Neural progenitor cell (in vitro differentiated cells): ENCODE measurements at regions not wholly inside any gene's neighbourhood (a gene's known extent, or its start where the extent isn't known, plus 50 kb on each side); places are given as distances from the start of the nearest gene placed in this dataset.

Source experiments
- DNase-seq: peaks from one replicate; pipeline ENCODE4 v3.0.0-alpha.2; 2016; ENCODE audit warnings: low spot score
- H2AFZ ChIP-seq: fragments of 200-600 bp; sonication (generic); replicated peaks from 2 replicates; pipeline ENCODE4 v1.6.1; 2016; ENCODE audit warnings: antibody characterized with exemption
- H3F3A ChIP-seq: fragments of 200-600 bp; sonication (generic); 2 replicates; pipeline ENCODE4 v1.6.1; 2016; ENCODE audit warnings: antibody characterized with exemption, low read depth
- H3K27ac ChIP-seq: fragments of 200-600 bp; sonication (generic); 2 replicates; pipeline ENCODE4 v1.5.1; 2016; ENCODE audit warnings: mild to moderate bottlenecking
- H3K27me3 ChIP-seq: fragments of 200-600 bp; sonication (generic); 2 replicates; pipeline ENCODE4 v1.6.1; 2016; ENCODE audit warnings: mild to moderate bottlenecking, moderate library complexity
- H3K36me3 ChIP-seq: fragments of 200-600 bp; sonication (generic); 2 replicates; pipeline ENCODE4 v1.5.1; 2016
- H3K4me1 ChIP-seq: fragments of 200-600 bp; sonication (generic); 2 replicates; pipeline ENCODE4 v1.6.1; 2016; ENCODE audit warnings: mixed run types
- H3K4me2 ChIP-seq: fragments of 200-600 bp; sonication (generic); 2 replicates; pipeline ENCODE4 v1.6.1; 2016
- H3K4me3 ChIP-seq: fragments of 200-600 bp; sonication (generic); 2 replicates; pipeline ENCODE4 v1.5.1; 2016
- H3K79me2 ChIP-seq: fragments of 200-600 bp; sonication (generic); 2 replicates; pipeline ENCODE4 v1.6.1; 2016; ENCODE audit warnings: low read depth
- H3K9ac ChIP-seq: fragments of 200-600 bp; sonication (generic); 2 replicates; pipeline ENCODE4 v1.6.1; 2016
- H3K9me3 ChIP-seq: fragments of 200-600 bp; sonication (generic); 2 replicates; pipeline ENCODE4 v1.5.1; 2016; ENCODE audit warnings: low read depth
- H4K20me1 ChIP-seq: fragments of 200-600 bp; sonication (generic); 2 replicates; pipeline ENCODE4 v1.6.1; 2016; ENCODE audit warnings: low read depth
- H3K27ac Mint-ChIP-seq: 3 replicates; pipeline ENCODE4 v1.8.0; 2021; ENCODE audit warnings: mixed read lengths
- H3K27me3 Mint-ChIP-seq: 2 replicates; pipeline ENCODE4 v1.8.0; 2022; ENCODE audit warnings: low read depth, mild to moderate bottlenecking, inconsistent platforms, moderate library complexity, mixed read lengths; ENCODE audit not compliant: insufficient read depth
- H3K36me3 Mint-ChIP-seq: 3 replicates; pipeline ENCODE4 v1.8.0; 2021; ENCODE audit warnings: mixed read lengths
- H3K4me1 Mint-ChIP-seq: 3 replicates; pipeline ENCODE4 v1.8.0; 2021; ENCODE audit warnings: mixed read lengths
- H3K4me3 Mint-ChIP-seq: 3 replicates; pipeline ENCODE4 v1.8.0; 2021; ENCODE audit warnings: mild to moderate bottlenecking, moderate library complexity, mixed read lengths
- H3K9me3 Mint-ChIP-seq: 3 replicates; pipeline ENCODE4 v1.8.0; 2020; ENCODE audit warnings: mixed read lengths
- EZH2 ChIP-seq: fragments of 200-600 bp; sonication (generic); IDR thresholded peaks from 2 replicates; pipeline ENCODE4 v1.6.1; 2017; ENCODE audit warnings: antibody characterized with exemption, mild to moderate bottlenecking, moderate library complexity
- EZH2phosphoT487 ChIP-seq: fragments of 200-600 bp; sonication (generic); IDR thresholded peaks from 2 replicates; pipeline ENCODE4 v1.6.1; 2017; ENCODE audit warnings: antibody characterized with exemption
- TF ChIP-seq, protein P1 (sequence below): fragments of 200-600 bp; sonication (generic); IDR thresholded peaks from 2 replicates; pipeline ENCODE4 v1.5.1; 2017; ENCODE audit warnings: antibody characterized with exemption, mild to moderate bottlenecking

DNA sequence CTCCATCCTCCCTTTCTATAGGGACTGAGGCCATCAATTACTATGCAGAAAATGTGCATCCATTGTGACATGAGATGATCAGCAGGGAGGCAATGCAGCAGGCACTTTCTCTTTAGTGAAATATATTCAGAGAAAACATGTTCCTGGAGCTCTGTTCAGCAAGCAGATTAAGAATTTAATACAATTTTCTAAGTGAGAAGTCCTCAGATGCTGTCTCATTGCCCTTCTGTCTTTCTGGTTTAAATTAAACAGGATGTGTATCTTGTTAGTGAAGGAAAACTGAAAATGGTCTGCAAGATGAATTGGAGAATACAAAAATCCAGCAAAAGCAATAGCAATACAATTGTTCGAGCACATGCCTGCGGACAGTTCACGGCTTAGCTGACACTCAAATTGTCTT is 445.8 kb upstream of the RIOK2 start:
- H3K36me3 Mint-ChIP-seq: peaks cover 4% of the 10 kb centered on the region
- TF ChIP-seq, protein P1, sequence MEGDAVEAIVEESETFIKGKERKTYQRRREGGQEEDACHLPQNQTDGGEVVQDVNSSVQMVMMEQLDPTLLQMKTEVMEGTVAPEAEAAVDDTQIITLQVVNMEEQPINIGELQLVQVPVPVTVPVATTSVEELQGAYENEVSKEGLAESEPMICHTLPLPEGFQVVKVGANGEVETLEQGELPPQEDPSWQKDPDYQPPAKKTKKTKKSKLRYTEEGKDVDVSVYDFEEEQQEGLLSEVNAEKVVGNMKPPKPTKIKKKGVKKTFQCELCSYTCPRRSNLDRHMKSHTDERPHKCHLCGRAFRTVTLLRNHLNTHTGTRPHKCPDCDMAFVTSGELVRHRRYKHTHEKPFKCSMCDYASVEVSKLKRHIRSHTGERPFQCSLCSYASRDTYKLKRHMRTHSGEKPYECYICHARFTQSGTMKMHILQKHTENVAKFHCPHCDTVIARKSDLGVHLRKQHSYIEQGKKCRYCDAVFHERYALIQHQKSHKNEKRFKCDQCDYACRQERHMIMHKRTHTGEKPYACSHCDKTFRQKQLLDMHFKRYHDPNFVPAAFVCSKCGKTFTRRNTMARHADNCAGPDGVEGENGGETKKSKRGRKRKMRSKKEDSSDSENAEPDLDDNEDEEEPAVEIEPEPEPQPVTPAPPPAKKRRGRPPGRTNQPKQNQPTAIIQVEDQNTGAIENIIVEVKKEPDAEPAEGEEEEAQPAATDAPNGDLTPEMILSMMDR: no peak
- TF ChIP-seq EZH2phosphoT487: no peak
- no peak for TF ChIP-seq EZH2
- no peak overlapping the region for H3K27ac ChIP-seq
- no peaks in the 10 kb centered on the region for H3K79me2 ChIP-seq
- H3K4me1 ChIP-seq: peaks cover 16% of the 10 kb centered on the region
- H3K36me3 ChIP-seq: no peaks in the 10 kb centered on the region
- peak overlapping the region; percentile 75 for H3K4me3 Mint-ChIP-seq
- no peaks in the 10 kb centered on the region for H3K27me3 ChIP-seq
- no peaks in the 10 kb centered on the region for H3K9me3 ChIP-seq
- no peak overlapping the region for H2AFZ ChIP-seq
- H3F3A ChIP-seq: no peaks in the 10 kb centered on the region
- H3K4me3 ChIP-seq: no peak overlapping the region
- peaks cover 7% of the 10 kb centered on the region for H3K9me3 Mint-ChIP-seq
- peak overlapping the region; percentile 99 for H3K27ac Mint-ChIP-seq
- no peaks in the 10 kb centered on the region for H3K27me3 Mint-ChIP-seq
- no peak overlapping the region for H3K9ac ChIP-seq
- H3K4me2 ChIP-seq: no peak overlapping the region
- no peak for DNase-seq
- no peaks in the 10 kb centered on the region for H4K20me1 ChIP-seq
- H3K4me1 Mint-ChIP-seq: peaks cover 27% of the 10 kb centered on the region

- Histone ChIP-seq H3K4me2 (no peak overlapping the region), H2AFZ (no peak overlapping the region), H3K9me3 (no peaks in the 10 kb centered on the region), H4K20me1 (no peaks in the 10 kb centered on the region), H3K27ac (no peak overlapping the region), H3F3A (no peaks in the 10 kb centered on the region), H3K27me3 (no peaks in the 10 kb centered on the region), H3K4me1 (peaks cover 16% of the 10 kb centered on the region), H3K4me3 (no peak overlapping the region), H3K9ac (no peak overlapping the region), H3K36me3 (no peaks in the 10 kb centered on the region), H3K79me2 (no peaks in the 10 kb centered on the region)
- Mint-ChIP-seq H3K27ac (peak overlapping the region; percentile 99), H3K27me3 (no peaks in the 10 kb centered on the region), H3K4me3 (peak overlapping the region; percentile 75), H3K4me1 (peaks cover 27% of the 10 kb centered on the region), H3K9me3 (peaks cover 7% of the 10 kb centered on the region), H3K36me3 (peaks cover 4% of the 10 kb centered on the region)
- no peak for TF ChIP-seq EZH2
- TF ChIP-seq, protein P1: no peak
- TF ChIP-seq EZH2phosphoT487: no peak
- DNase-seq: no peak
Measured at GRCh38 chr5:97629276-97629675, 446.2 kb upstream of the RIOK2 start.

DNA sequence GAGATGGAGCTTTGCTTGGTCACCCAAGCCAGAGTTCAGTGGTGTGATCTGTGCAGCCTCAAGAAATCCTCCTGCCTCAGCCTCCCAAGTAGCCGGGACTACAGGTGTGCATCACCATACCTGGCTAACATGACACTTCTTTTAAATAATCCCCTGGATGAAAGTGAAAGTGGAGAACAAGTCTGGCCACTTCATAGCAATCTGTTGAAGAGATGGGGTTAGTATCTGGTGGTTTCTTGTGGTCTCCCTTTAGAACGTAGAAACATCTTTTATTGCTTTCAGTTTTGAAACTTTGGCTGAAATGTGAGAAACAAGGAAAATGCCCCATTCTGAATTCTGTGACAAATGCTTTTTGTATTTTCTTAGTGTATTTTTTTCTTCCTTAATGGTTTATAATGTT is 452.5 kb upstream of the RIOK2 start:
- H2AFZ ChIP-seq: no peak overlapping the region
- H3K36me3 ChIP-seq: no peaks in the 10 kb centered on the region
- no peak overlapping the region for H3K9ac ChIP-seq
- H3K4me3 Mint-ChIP-seq: no peak overlapping the region
- no peak overlapping the region for H3K27ac Mint-ChIP-seq
- no peak overlapping the region for H3K4me2 ChIP-seq
- no peaks in the 10 kb centered on the region for H3F3A ChIP-seq
- H3K4me1 Mint-ChIP-seq: no peaks in the 10 kb centered on the region
- H3K27me3 Mint-ChIP-seq: no peaks in the 10 kb centered on the region
- no peaks in the 10 kb centered on the region for H3K79me2 ChIP-seq
- no peaks in the 10 kb centered on the region for H3K9me3 ChIP-seq
- TF ChIP-seq EZH2phosphoT487: no peak
- TF ChIP-seq EZH2: no peak
- TF ChIP-seq, protein P1: no peak
- no peaks in the 10 kb centered on the region for H3K27me3 ChIP-seq
- no peak overlapping the region for H3K4me3 ChIP-seq
- no peaks in the 10 kb centered on the region for H4K20me1 ChIP-seq
- H3K9me3 Mint-ChIP-seq: peaks cover 7% of the 10 kb centered on the region
- H3K27ac ChIP-seq: no peak overlapping the region
- no peaks in the 10 kb centered on the region for H3K4me1 ChIP-seq
- H3K36me3 Mint-ChIP-seq: peaks cover 4% of the 10 kb centered on the region
- DNase-seq: no peak

DNA sequence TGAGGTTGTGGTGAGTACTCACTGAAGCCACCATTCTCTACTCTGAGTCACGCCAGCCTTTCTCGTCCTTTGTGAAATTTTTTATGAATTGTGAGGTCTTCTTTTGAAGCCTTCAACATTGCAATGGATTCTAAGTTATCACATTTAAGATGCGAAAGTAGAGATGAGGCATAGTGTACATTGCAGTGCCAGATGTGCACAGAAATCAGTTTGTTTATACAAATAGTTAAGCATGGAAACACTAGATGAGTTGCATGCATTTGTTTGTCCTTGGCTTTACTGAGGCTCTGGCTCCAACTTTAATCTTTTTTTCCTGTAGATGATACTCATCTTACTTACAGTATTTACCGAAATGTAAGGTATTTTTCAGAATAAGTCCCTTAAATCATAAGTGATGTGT is 453.7 kb upstream of the RIOK2 start:
- Histone ChIP-seq H3K79me2 (no peaks in the 10 kb centered on the region), H4K20me1 (no peaks in the 10 kb centered on the region), H3K27me3 (no peaks in the 10 kb centered on the region), H3K4me1 (no peaks in the 10 kb centered on the region), H3K27ac (no peak overlapping the region), H3K9me3 (no peaks in the 10 kb centered on the region), H3K36me3 (no peaks in the 10 kb centered on the region), H2AFZ (no peak overlapping the region), H3K4me3 (no peak overlapping the region), H3K4me2 (no peak overlapping the region), H3F3A (no peaks in the 10 kb centered on the region), H3K9ac (no peak overlapping the region)
- no peaks in the 10 kb centered on the region for H3K4me1 Mint-ChIP-seq
- no peak for DNase-seq
- H3K27ac Mint-ChIP-seq: no peak overlapping the region
- no peaks in the 10 kb centered on the region for H3K36me3 Mint-ChIP-seq
- no peaks in the 10 kb centered on the region for H3K27me3 Mint-ChIP-seq
- no peak overlapping the region for H3K4me3 Mint-ChIP-seq
- H3K9me3 Mint-ChIP-seq: no peaks in the 10 kb centered on the region
- TF ChIP-seq, protein P1: no peak
- TF ChIP-seq EZH2: no peak
- TF ChIP-seq EZH2phosphoT487: no peak
